SK-N-MC (cell line): ENCODE measurements at regions not wholly inside any gene's neighbourhood (a gene's known extent, or its start where the extent isn't known, plus 50 kb on each side); places are given as distances from the start of the nearest gene placed in this dataset.

Experiments
- EZH2 ChIP-seq: fragments of 200-600 bp; sonication (generic); IDR thresholded peaks from one replicate; pipeline ENCODE4 v1.6.1; 2017; ENCODE audit warnings: antibody characterized with exemption
- POLR2AphosphoS5 ChIP-seq: IDR thresholded peaks from 2 replicates; pipeline ENCODE4 v1.6.1; 2012; ENCODE audit warnings: mild to moderate bottlenecking, low read depth, low read length, borderline replicate concordance

DNA sequence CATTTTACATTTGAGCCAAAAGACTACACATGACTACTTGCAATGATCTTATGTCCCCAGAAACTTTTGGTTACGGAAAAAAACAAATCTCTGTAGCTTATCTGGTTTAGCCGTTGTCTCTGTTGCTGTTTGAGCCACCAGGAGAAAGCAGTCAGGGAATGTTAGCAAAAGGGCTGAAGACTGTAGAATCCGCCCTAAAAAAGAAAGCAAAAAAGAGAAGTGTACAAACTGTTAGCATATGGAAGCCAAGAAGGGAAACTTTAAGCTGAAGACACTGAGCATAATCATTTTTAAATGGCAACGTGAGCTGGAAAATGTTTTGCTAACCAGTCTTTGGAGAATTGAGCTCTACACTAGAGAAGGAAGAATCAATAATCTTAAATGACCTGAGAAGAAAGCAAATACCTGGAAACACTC is 69.9 kb upstream of the MYLIP start:
- no peak for TF ChIP-seq EZH2
- TF ChIP-seq POLR2AphosphoS5 = no peak
